PC-9 (cell line): ENCODE measurements at regions not wholly inside any gene's neighbourhood (a gene's known extent, or its start where the extent isn't known, plus 50 kb on each side); places are given as distances from the start of the nearest gene placed in this dataset.

Source experiments
- BruUV-seq: library from RNA; stranded (reverse); fragments of 400-500 nt; replicated peaks from 2 replicates; lab custom pipeline; 2021; lab: Mats Ljungman, UMichigan
- CTCF ChIA-PET: fragments of 300-600 bp; sonication (Branson Sonifier 250); formaldehyde crosslinking; loops from one replicate; lab custom pipeline; 2022; ENCODE audit warnings: antibody characterized with exemption; lab: Charles Lee
- POLR2A ChIA-PET: fragments of 300-600 bp; sonication (Branson Sonifier 250); formaldehyde crosslinking; loops from one replicate; lab custom pipeline; 2022; ENCODE audit warnings: antibody characterized with exemption; ENCODE audit not compliant: unreplicated experiment; lab: Charles Lee
- DNase-seq, 2 experiments: peaks; one replicate each; pipeline versions ENCODE4 v3.0.0 to v3.0.0-alpha.2; 2015 to 2022; ENCODE audit warnings: mixed read lengths in 1 of 2
- H2AFZ ChIP-seq: fragments of 200-600 bp; sonication (generic); 2 replicates; pipeline ENCODE4 v1.8.1; 2017; ENCODE audit warnings: antibody characterized with exemption
- H3F3A ChIP-seq: fragments of 200-600 bp; sonication (generic); 2 replicates; pipeline ENCODE4 v1.8.1; 2017; ENCODE audit warnings: antibody characterized with exemption, mild to moderate bottlenecking, low read depth; ENCODE audit not compliant: insufficient read depth
- H3K27ac ChIP-seq: fragments of 200-600 bp; sonication (generic); 2 replicates; pipeline ENCODE4 v1.6.1; 2016; ENCODE audit warnings: mixed run types
- H3K27me3 ChIP-seq: fragments of 200-600 bp; sonication (generic); 2 replicates; pipeline ENCODE4 v1.6.1; 2016; ENCODE audit warnings: low read depth, mixed run types; ENCODE audit not compliant: insufficient read depth
- H3K36me3 ChIP-seq: fragments of 200-600 bp; sonication (generic); 2 replicates; pipeline ENCODE4 v1.6.1; 2016; ENCODE audit warnings: low read depth, mixed run types
- H3K4me1 ChIP-seq: fragments of 200-600 bp; sonication (generic); replicated peaks from 2 replicates; pipeline ENCODE4 v1.6.1; 2016; ENCODE audit warnings: mixed run types; ENCODE audit not compliant: insufficient read depth
- H3K4me2 ChIP-seq: fragments of 200-600 bp; sonication (generic); 2 replicates; pipeline ENCODE4 v1.6.1; 2017; ENCODE audit warnings: mixed run types
- H3K4me3 ChIP-seq: fragments of 200-600 bp; sonication (generic); 2 replicates; pipeline ENCODE4 v1.6.1; 2016; ENCODE audit warnings: mixed run types
- H3K79me2 ChIP-seq: fragments of 200-600 bp; sonication (generic); 2 replicates; pipeline ENCODE4 v1.6.1; 2017; ENCODE audit warnings: low read depth, mixed run types
- H3K9me2 ChIP-seq: fragments of 200-600 bp; sonication (generic); 2 replicates; pipeline ENCODE4 v1.8.1; 2017; ENCODE audit warnings: mild to moderate bottlenecking; ENCODE audit not compliant: insufficient read depth
- H3K9me3 ChIP-seq: fragments of 200-600 bp; sonication (generic); 2 replicates; pipeline ENCODE4 v1.8.1; 2016; ENCODE audit warnings: low read depth; ENCODE audit not compliant: insufficient read depth
- H4K20me1 ChIP-seq: fragments of 200-600 bp; sonication (generic); 2 replicates; pipeline ENCODE4 v1.8.1; 2017; ENCODE audit not compliant: insufficient read depth
- CTCF ChIP-seq: fragments of 200-600 bp; sonication (generic); conservative IDR thresholded peaks from 2 replicates; pipeline ENCODE4 v1.6.1; 2017; ENCODE audit warnings: mixed run types, antibody characterized with exemption, mild to moderate bottlenecking, moderate library complexity
- EZH2 ChIP-seq: fragments of 200-600 bp; sonication (generic); IDR thresholded peaks from 2 replicates; pipeline ENCODE4 v1.8.0; 2017; ENCODE audit warnings: antibody characterized with exemption, low read depth
- intact Hi-C: fragments of 100-400 bp; cut with micrococcal nuclease; formaldehyde crosslinking; loops from one replicate; pipeline ENCODE4 v1.10.0; 2022; ENCODE audit not compliant: unreplicated experiment

GRCh38 chr11:28770806-28771205 is 662.6 kb downstream of the METTL15 start:
- ChIA-PET POLR2A (interaction anchor here (0.6 kb wide), 1 partner anchor 323 kb away, joined by 7 read pairs; no protein-coding TSS in a partner anchor), CTCF (no interaction called here)
- Histone ChIP-seq H3K27me3 (no peaks in the 10 kb centered on the region), H3K4me3 (no peak overlapping the region), H3K79me2 (no peaks in the 10 kb centered on the region), H3F3A (no peaks in the 10 kb centered on the region), H3K4me1 (no peaks in the 10 kb centered on the region), H3K9me3 (no peaks in the 10 kb centered on the region), H3K27ac (no peak overlapping the region), H3K9me2 (no peaks in the 10 kb centered on the region), H3K36me3 (no peaks in the 10 kb centered on the region), H3K4me2 (no peak overlapping the region), H2AFZ (no peak overlapping the region), H4K20me1 (no peaks in the 10 kb centered on the region)
- intact Hi-C loops: no loop called here
- TF ChIP-seq EZH2: no peak
- no peak for DNase-seq
- no TSS peak for BruUV-seq

DNA sequence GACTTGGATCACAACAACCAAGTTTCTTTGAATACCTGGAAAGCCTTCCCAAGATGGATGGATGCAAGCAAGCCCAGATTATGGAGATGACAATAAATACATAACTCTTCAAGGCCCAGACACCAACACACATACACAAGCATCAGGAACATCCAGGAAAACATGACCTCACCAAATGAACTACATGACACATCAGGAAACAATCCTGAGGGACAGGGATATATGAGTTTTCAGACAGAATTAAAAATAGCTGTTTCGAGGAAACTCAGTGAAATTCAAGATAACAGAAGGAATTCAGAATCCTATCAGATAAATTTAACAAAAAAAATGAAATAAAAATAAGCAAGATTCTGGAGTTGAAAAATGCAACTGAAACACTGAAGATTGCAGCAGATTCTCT is 659.4 kb downstream of the METTL15 start:
- H2AFZ ChIP-seq: no peak overlapping the region
- ChIA-PET POLR2A (no interaction called here), CTCF (no interaction called here)
- TF ChIP-seq EZH2 (no peak), CTCF (no peak)
- no peak overlapping the region for H3K4me2 ChIP-seq
- intact Hi-C loops: no loop called here
- no peaks in the 10 kb centered on the region for H3K36me3 ChIP-seq
- no peak overlapping the region for H3K27ac ChIP-seq
- BruUV-seq: no TSS peak
- no peaks in the 10 kb centered on the region for H3K9me3 ChIP-seq
- DNase-seq: no peak
- no peaks in the 10 kb centered on the region for H4K20me1 ChIP-seq
- H3K79me2 ChIP-seq: no peaks in the 10 kb centered on the region
- H3K4me1 ChIP-seq: no peaks in the 10 kb centered on the region
- no peaks in the 10 kb centered on the region for H3K27me3 ChIP-seq
- H3F3A ChIP-seq: no peaks in the 10 kb centered on the region
- H3K4me3 ChIP-seq: no peak overlapping the region
- no peaks in the 10 kb centered on the region for H3K9me2 ChIP-seq

- CTCF ChIA-PET: interaction anchor here (0.6 kb wide), 1 partner anchor 236 kb away, joined by 4 read pairs; no protein-coding TSS in a partner anchor
- intact Hi-C loops: no loop called here
These were observed 655.7 kb downstream of the METTL15 start for GRCh38 chr11:28763876-28764275.

More at GRCh38 chr11:28763876-28764275, 655.7 kb downstream of the METTL15 start:
- no peak for TF ChIP-seq CTCF
- no peak for TF ChIP-seq EZH2
- no peaks in the 10 kb centered on the region for H4K20me1 ChIP-seq
- no peak overlapping the region for H2AFZ ChIP-seq
- H3F3A ChIP-seq: no peaks in the 10 kb centered on the region
- no peaks in the 10 kb centered on the region for H3K79me2 ChIP-seq
- H3K9me2 ChIP-seq: no peaks in the 10 kb centered on the region
- no peak for DNase-seq
- no peak overlapping the region for H3K4me3 ChIP-seq
- H3K4me1 ChIP-seq: peaks cover 6% of the 10 kb centered on the region; the same call in 1 of the 2 replicates
- H3K36me3 ChIP-seq: no peaks in the 10 kb centered on the region
- POLR2A ChIA-PET: no interaction called here
- no peaks in the 10 kb centered on the region for H3K27me3 ChIP-seq
- BruUV-seq: no TSS peak
- H3K4me2 ChIP-seq: no peak overlapping the region
- H3K27ac ChIP-seq: no peak overlapping the region
- no peaks in the 10 kb centered on the region for H3K9me3 ChIP-seq
